NT2/D1 (cell line): ENCODE measurements at regions not wholly inside any gene's neighbourhood (a gene's known extent, or its start where the extent isn't known, plus 50 kb on each side); places are given as distances from the start of the nearest gene placed in this dataset.

ENCODE experiments used
- SUZ12 ChIP-seq: IDR thresholded peaks from 2 replicates; pipeline ENCODE4 v1.6.1; 2011; ENCODE audit not compliant: insufficient read length, insufficient read depth; ENCODE audit errors: extremely low read depth
- YY1 ChIP-seq: IDR thresholded peaks from 2 replicates; pipeline ENCODE4 v1.6.1; 2011; ENCODE audit not compliant: insufficient read length, insufficient read depth
- ZNF274 ChIP-seq: IDR thresholded peaks from 2 replicates; pipeline ENCODE4 v1.6.1; 2011; ENCODE audit warnings: mild to moderate bottlenecking, low read depth, low read length

- no peak for TF ChIP-seq YY1
- no peak for TF ChIP-seq SUZ12
- TF ChIP-seq ZNF274: no peak
Measured at GRCh38 chr21:28795251-28795650, 197.4 kb downstream of the LTN1 start.
